Stimulated activated CD8-positive, alpha-beta memory T cell treated with anti-CD3 and anti-CD28 coated beads, Interleukin-2, amount 100 ng/mL, for 1 hour (primary cell): ENCODE measurements at regions not wholly inside any gene's neighbourhood (a gene's known extent, or its start where the extent isn't known, plus 50 kb on each side); places are given as distances from the start of the nearest gene placed in this dataset.

Source experiments
- DNase-seq, 2 donors: peaks; one replicate each; pipeline ENCODE4 v3.0.0-alpha.2; 2020; ENCODE audit warnings: low read depth in 2 of 2

- no peak for DNase-seq
These were observed 140.1 kb upstream of the HAAO start for GRCh38 chr2:42932271-42933151.

GRCh38 chr2:42931818-42932195, 139.4 kb upstream of the HAAO start:
- DNase-seq, result no peak

GRCh38 chr2:42931146-42931817, 138.9 kb upstream of the HAAO start:
- no peak for DNase-seq

- DNase-seq, result no peak
These were observed 137.7 kb upstream of the HAAO start for GRCh38 chr2:42930025-42930581.

GRCh38 chr2:42929546-42930024, 137.2 kb upstream of the HAAO start:
- no peak for DNase-seq

- DNase-seq, result no peak
These were observed 136.5 kb upstream of the HAAO start for GRCh38 chr2:42928692-42929545.

- no peak for DNase-seq
These were observed 135.8 kb upstream of the HAAO start for GRCh38 chr2:42928161-42928691.

- DNase-seq, result no peak
These were observed 135.2 kb upstream of the HAAO start for GRCh38 chr2:42927334-42928160.

GRCh38 chr2:42926434-42927333, 134.3 kb upstream of the HAAO start:
- DNase-seq, result no peak

- no peak for DNase-seq
These were observed 133.5 kb upstream of the HAAO start for GRCh38 chr2:42925742-42926433.

- no peak for DNase-seq
These were observed 132.1 kb upstream of the HAAO start for GRCh38 chr2:42924418-42924886.

GRCh38 chr2:42923580-42924417, 131.4 kb upstream of the HAAO start:
- DNase-seq, result no peak

GRCh38 chr2:42922790-42923579, 130.6 kb upstream of the HAAO start:
- DNase-seq, result no peak

GRCh38 chr2:42922293-42922692, 129.9 kb upstream of the HAAO start:
- DNase-seq, result no peak

- DNase-seq, result no peak
These were observed 129.3 kb upstream of the HAAO start for GRCh38 chr2:42921721-42922120.

- DNase-seq, result no peak
These were observed 128.8 kb upstream of the HAAO start for GRCh38 chr2:42921147-42921520.
